ENCODE measurements at regions not wholly inside any gene's neighbourhood (a gene's known extent, or its start where the extent isn't known, plus 50 kb on each side); places are given as distances from the start of the nearest gene placed in this dataset.

GRCh38 chr2:16166327-16166981 is 226.1 kb downstream of the MYCN start:
- H3K4me3 ChIP-seq (ENCODE audit: low read depth, low read length) = no peak overlapping the region
- no peak for TF ChIP-seq CTCF (IDR thresholded peaks at IDR 0.05; ENCODE audit: control insufficient read depth, extremely low read depth, insufficient read depth)
- no peak for DNase-seq (ENCODE audit: low read depth)

DNA sequence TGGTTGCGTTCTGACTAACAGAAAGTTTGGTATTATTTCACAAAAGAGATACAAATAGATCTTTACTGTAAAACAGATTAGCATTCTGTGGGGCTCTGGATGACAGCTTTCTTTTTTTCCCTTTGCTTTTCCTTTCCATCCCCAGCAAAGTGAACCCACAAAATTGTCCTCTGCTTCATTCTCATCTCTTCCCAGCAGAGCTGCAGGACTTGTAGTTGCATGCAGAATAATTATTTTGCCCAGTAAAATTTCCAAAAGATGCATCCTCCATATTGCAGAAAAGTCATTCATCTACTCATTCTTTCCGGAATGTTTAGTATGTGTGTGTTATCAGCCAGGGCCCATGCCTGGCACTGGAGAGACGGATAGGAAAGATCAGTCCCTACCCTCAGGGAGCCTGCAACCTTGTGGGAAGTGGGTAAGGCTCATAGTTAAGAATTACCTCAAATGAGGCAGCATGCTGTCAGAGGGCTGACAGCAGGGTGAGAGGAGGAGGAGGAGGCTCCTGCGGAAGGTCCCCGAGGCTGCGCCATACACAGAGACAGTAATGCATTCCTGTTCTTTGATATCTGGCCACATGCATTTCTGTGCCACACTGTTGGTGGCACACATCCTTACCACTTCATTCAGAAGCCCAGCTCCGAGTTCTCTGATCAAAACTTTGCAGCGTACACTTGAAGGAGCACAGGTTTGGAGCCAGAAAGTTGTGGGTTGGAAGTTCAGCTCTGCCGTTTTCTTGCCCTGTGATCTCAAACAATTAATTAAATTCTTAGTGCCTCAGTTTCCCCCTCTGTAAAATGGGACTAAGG is 225.4 kb downstream of the MYCN start:
- no peak for DNase-seq (ENCODE audit: low read depth)
- no peak overlapping the region for H3K4me3 ChIP-seq (ENCODE audit: low read depth, low read length)
- TF ChIP-seq CTCF (IDR thresholded peaks at IDR 0.05; ENCODE audit: control insufficient read depth, extremely low read depth, insufficient read depth) = no peak

- no peak for DNase-seq (ENCODE audit: low read depth)
- no peak for TF ChIP-seq CTCF (IDR thresholded peaks at IDR 0.05; ENCODE audit: control insufficient read depth, extremely low read depth, insufficient read depth)
- no peak overlapping the region for H3K4me3 ChIP-seq (ENCODE audit: low read depth, low read length)
Observed at GRCh38 chr2:16162491-16163040, 222.2 kb downstream of the MYCN start.

DNA sequence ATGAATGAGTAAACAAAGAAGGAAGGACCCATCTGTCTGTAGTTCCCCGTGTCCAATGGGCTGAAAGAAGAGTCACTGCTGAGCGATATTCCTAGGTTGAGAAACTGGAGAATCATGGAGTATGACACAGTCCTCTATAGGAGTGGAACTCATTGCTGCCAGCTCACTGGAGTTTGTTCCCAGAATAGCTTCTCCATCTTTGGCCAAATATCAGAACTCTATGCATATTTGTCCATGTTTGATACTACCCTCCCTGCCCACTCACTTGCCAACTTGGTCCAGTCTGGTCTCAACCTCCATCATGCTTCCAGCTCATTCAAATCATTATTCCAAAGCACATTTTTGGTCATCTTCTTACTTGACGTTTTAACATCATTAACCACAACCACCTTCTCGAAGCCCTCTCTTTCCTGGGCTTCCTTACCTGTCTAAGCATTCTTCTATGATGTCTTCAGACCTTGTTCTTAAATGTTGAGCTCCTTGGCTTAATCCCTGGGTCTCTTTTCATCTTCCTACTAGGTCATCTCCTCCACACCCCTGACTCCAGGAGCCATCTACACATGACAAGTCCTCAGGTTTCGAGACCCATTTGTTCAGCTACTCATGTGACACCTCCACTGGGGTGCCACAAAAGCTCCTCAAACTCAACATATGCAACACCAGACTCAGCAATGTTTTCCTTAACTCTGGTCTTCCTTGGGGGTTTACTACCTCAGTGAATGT is 221.6 kb downstream of the MYCN start:
- TF ChIP-seq CTCF (IDR thresholded peaks at IDR 0.05; ENCODE audit: control insufficient read depth, extremely low read depth, insufficient read depth) = no peak
- DNase-seq (ENCODE audit: low read depth) = no peak
- H3K4me3 ChIP-seq (ENCODE audit: low read depth, low read length) = no peak overlapping the region

DNA sequence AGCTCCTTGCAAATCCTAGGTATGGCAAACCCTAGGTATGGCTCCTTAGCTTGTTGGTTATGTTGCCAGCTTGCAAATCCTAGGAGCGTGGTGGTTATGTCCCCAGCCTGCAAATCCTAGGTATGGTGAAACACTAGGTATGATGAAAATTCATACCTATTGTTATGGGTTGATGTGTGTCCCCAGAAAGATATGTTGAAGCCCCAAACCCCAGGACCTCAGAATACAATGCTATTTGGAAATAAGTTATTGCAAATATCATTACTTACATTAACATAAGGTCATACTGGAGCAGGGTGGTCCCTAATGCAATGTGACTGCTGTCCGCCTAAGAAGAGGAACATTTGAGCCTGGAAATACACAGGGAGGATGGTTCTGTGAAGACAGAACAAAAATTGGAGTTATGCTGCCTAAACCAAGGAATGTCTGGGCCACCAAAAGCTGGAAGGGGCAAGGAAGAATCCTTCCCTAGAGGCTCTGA is 220.8 kb downstream of the MYCN start:
- H3K4me3 ChIP-seq (ENCODE audit: low read depth, low read length) = no peak overlapping the region
- no peak for DNase-seq (ENCODE audit: low read depth)
- no peak for TF ChIP-seq CTCF (IDR thresholded peaks at IDR 0.05; ENCODE audit: control insufficient read depth, extremely low read depth, insufficient read depth)

- no peak for DNase-seq (ENCODE audit: low read depth)
- H3K4me3 ChIP-seq (ENCODE audit: low read depth, low read length) = no peak overlapping the region
- TF ChIP-seq CTCF (IDR thresholded peaks at IDR 0.05; ENCODE audit: control insufficient read depth, extremely low read depth, insufficient read depth) = no peak
Observed at GRCh38 chr2:16160281-16161084, 220.1 kb downstream of the MYCN start.

Measured in LNCaP clone FGC (cell line).